Right atrium auricular region (tissue), 2 donors: ENCODE measurements at regions not wholly inside any gene's neighbourhood (a gene's known extent, or its start where the extent isn't known, plus 50 kb on each side); places are given as distances from the start of the nearest gene placed in this dataset.
A peak's percentile ranks its signal among the peaks of the same experiment; 100 is the strongest.
"Not testable (repeated sequence)": the region's sequence is repeated elsewhere in the genome, so short reads cannot be mapped to it uniquely, and the experiment has no call there.

Experiments used
- DNase-seq: peaks from one replicate; pipeline ENCODE4 v3.0.0-alpha.2; 2019; ENCODE audit warnings: low spot score
- H3K27ac ChIP-seq, 2 donors: fragments of 200-600 bp; sonication (generic); 1 replicate in 1 of 2; 2 replicates in 1 of 2; pipeline ENCODE4 v1.5.1; 2016 to 2019
- H3K27me3 ChIP-seq, 2 donors: fragments of 200-600 bp; sonication (generic); one replicate each; pipeline versions ENCODE4 v1.5.1 to v1.6.0; 2017 to 2019
- H3K36me3 ChIP-seq: fragments of 200-600 bp; sonication (generic); one replicate; pipeline ENCODE4 v1.5.1; 2016
- H3K4me1 ChIP-seq, 2 donors: fragments of 200-600 bp; sonication (generic); one replicate each; pipeline versions ENCODE4 v1.5.1 to v1.6.0; 2017 to 2019
- H3K4me3 ChIP-seq, 2 donors: fragments of 200-600 bp; sonication (generic); 1 replicate in 1 of 2; 2 replicates in 1 of 2; pipeline ENCODE4 v1.5.1; 2017 to 2019; ENCODE audit warnings: mild to moderate bottlenecking in 1 of 2, moderate library complexity in 1 of 2
- H3K9me3 ChIP-seq, 2 donors: fragments of 200-600 bp; sonication (generic); one replicate each; pipeline ENCODE4 v1.5.1; 2019
- CTCF ChIP-seq, 2 donors: fragments of 200-600 bp; sonication (generic); IDR thresholded peaks; one replicate each; pipeline ENCODE4 v1.5.1; 2019; ENCODE audit warnings: antibody characterized with exemption in 2 of 2

GRCh38 chr3:153370680-153371079 lies 208.7 kb downstream of the RAP2B start:
- Histone ChIP-seq H3K27me3 (no peaks in the 10 kb centered on the region), H3K4me1 (no peaks in the 10 kb centered on the region), H3K4me3 (no peak overlapping the region), H3K9me3 (no peaks in the 10 kb centered on the region), H3K36me3 (no peaks in the 10 kb centered on the region), H3K27ac (no peak overlapping the region)
- no peak for TF ChIP-seq CTCF (IDR thresholded peaks at IDR 0.05)
- no peak for DNase-seq

- H3K4me3 ChIP-seq, result no peak overlapping the region
- no peaks in the 10 kb centered on the region for H3K4me1 ChIP-seq
- H3K36me3 ChIP-seq, result no peaks in the 10 kb centered on the region
- no peak for TF ChIP-seq CTCF (IDR thresholded peaks at IDR 0.05)
- peak; percentile 60 for DNase-seq
- no peaks in the 10 kb centered on the region for H3K9me3 ChIP-seq
- no peaks in the 10 kb centered on the region for H3K27me3 ChIP-seq
- no peak overlapping the region for H3K27ac ChIP-seq
Observed at GRCh38 chr3:153372326-153372725, 210.3 kb downstream of the RAP2B start.

GRCh38 chr3:153373606-153374005 lies 211.6 kb downstream of the RAP2B start:
- Histone ChIP-seq H3K9me3 (no peaks in the 10 kb centered on the region), H3K4me3 (no peak overlapping the region), H3K27ac (no peak overlapping the region), H3K27me3 (no peaks in the 10 kb centered on the region), H3K4me1 (no peaks in the 10 kb centered on the region), H3K36me3 (no peaks in the 10 kb centered on the region)
- no peak for TF ChIP-seq CTCF (IDR thresholded peaks at IDR 0.05)
- no peak for DNase-seq

GRCh38 chr3:153378366-153378765 lies 216.3 kb downstream of the RAP2B start:
- not testable (repeated sequence) for H3K4me3 ChIP-seq, H3K9me3 ChIP-seq, H3K27me3 ChIP-seq, H3K36me3 ChIP-seq, H3K4me1 ChIP-seq, DNase-seq, H3K27ac ChIP-seq

- no peak for DNase-seq
- Histone ChIP-seq H3K4me3 (no peak overlapping the region), H3K36me3 (no peaks in the 10 kb centered on the region), H3K27me3 (no peaks in the 10 kb centered on the region), H3K27ac (no peak overlapping the region), H3K4me1 (no peaks in the 10 kb centered on the region), H3K9me3 (no peaks in the 10 kb centered on the region)
- TF ChIP-seq CTCF (IDR thresholded peaks at IDR 0.05), result no peak
Observed at GRCh38 chr3:153379516-153379915, 217.5 kb downstream of the RAP2B start.

GRCh38 chr3:153385343-153385742 lies 223.3 kb downstream of the RAP2B start:
- Histone ChIP-seq H3K4me3 (no peak overlapping the region), H3K4me1 (no peaks in the 10 kb centered on the region), H3K9me3 (no peaks in the 10 kb centered on the region), H3K36me3 (no peaks in the 10 kb centered on the region), H3K27me3 (no peaks in the 10 kb centered on the region), H3K27ac (no peak overlapping the region)
- TF ChIP-seq CTCF (IDR thresholded peaks at IDR 0.05), result no peak
- DNase-seq, result no peak
